HEK293T (cell line): ENCODE measurements at regions not wholly inside any gene's neighbourhood (a gene's known extent, or its start where the extent isn't known, plus 50 kb on each side); places are given as distances from the start of the nearest gene placed in this dataset.

ENCODE experiments used
- CTCF ChIA-PET: fragments of 350-600 bp; formaldehyde crosslinking; extraction: SDS; loops from one replicate; lab custom pipeline; 2021; ENCODE audit warnings: antibody characterized with exemption, inconsistent platforms; lab: Yijun Ruan, JAX
- POLR2A ChIA-PET: fragments of 350-600 bp; formaldehyde crosslinking; extraction: SDS; loops from one replicate; lab custom pipeline; 2020; ENCODE audit warnings: antibody characterized with exemption, inconsistent platforms; lab: Yijun Ruan, JAX
- DNase-seq: peaks from one replicate; pipeline ENCODE4 v3.0.0; 2012; ENCODE audit warnings: mixed read lengths; ENCODE audit errors: extremely low spot score
- ARNT ChIP-seq: fragments of 450-650 bp; IDR thresholded peaks from 2 replicates; pipeline ENCODE4 v1.6.1; 2017; ENCODE audit warnings: mild to moderate bottlenecking
- BHLHE40 ChIP-seq: fragments of 450-650 bp; IDR thresholded peaks from 2 replicates; pipeline ENCODE4 v1.6.1; 2016; ENCODE audit warnings: mild to moderate bottlenecking, moderate library complexity, borderline replicate concordance
- CTBP1 ChIP-seq: fragments of 450-650 bp; IDR thresholded peaks from 2 replicates; pipeline ENCODE4 v1.6.1; 2016; ENCODE audit warnings: borderline replicate concordance
- ELF4 ChIP-seq: fragments of 450-650 bp; IDR thresholded peaks from 2 replicates; pipeline ENCODE4 v1.6.1; 2017; ENCODE audit warnings: antibody characterized with exemption
- FOXA1 ChIP-seq: fragments of 450-650 bp; IDR thresholded peaks from 2 replicates; pipeline ENCODE4 v1.6.1; 2016; ENCODE audit warnings: mild to moderate bottlenecking
- FOXK2 ChIP-seq: fragments of 450-650 bp; IDR thresholded peaks from 2 replicates; pipeline ENCODE4 v1.6.1; 2016; ENCODE audit warnings: mild to moderate bottlenecking
- FOXM1 ChIP-seq: fragments of 450-650 bp; IDR thresholded peaks from 2 replicates; pipeline ENCODE4 v1.6.1; 2017; ENCODE audit warnings: mild to moderate bottlenecking, borderline replicate concordance
- HDGF ChIP-seq: fragments of 450-650 bp; IDR thresholded peaks from 2 replicates; pipeline ENCODE4 v1.6.1; 2017; ENCODE audit warnings: antibody characterized with exemption, borderline replicate concordance
- L3MBTL2 ChIP-seq: fragments of 450-650 bp; conservative IDR thresholded peaks from 2 replicates; pipeline ENCODE4 v1.6.1; 2016; ENCODE audit warnings: mild to moderate bottlenecking
- LEF1 ChIP-seq: fragments of 450-650 bp; IDR thresholded peaks from 2 replicates; pipeline ENCODE4 v1.6.1; 2017; ENCODE audit warnings: mild to moderate bottlenecking, borderline replicate concordance
- NFRKB ChIP-seq: fragments of 450-650 bp; IDR thresholded peaks from 2 replicates; pipeline ENCODE4 v1.6.1; 2016; ENCODE audit warnings: mild to moderate bottlenecking, moderate library complexity
- PKNOX1 ChIP-seq: fragments of 450-650 bp; IDR thresholded peaks from 2 replicates; pipeline ENCODE4 v1.6.1; 2016
- SP1 ChIP-seq: fragments of 450-650 bp; IDR thresholded peaks from 2 replicates; pipeline ENCODE4 v1.6.1; 2017
- SUZ12 ChIP-seq: fragments of 450-650 bp; IDR thresholded peaks from 2 replicates; pipeline ENCODE4 v1.6.1; 2016; ENCODE audit warnings: mild to moderate bottlenecking
- TARDBP ChIP-seq: fragments of 450-650 bp; IDR thresholded peaks from 2 replicates; pipeline ENCODE4 v1.6.1; 2016
- ZNF384 ChIP-seq: fragments of 450-650 bp; IDR thresholded peaks from 2 replicates; pipeline ENCODE4 v1.6.1; 2016

DNA sequence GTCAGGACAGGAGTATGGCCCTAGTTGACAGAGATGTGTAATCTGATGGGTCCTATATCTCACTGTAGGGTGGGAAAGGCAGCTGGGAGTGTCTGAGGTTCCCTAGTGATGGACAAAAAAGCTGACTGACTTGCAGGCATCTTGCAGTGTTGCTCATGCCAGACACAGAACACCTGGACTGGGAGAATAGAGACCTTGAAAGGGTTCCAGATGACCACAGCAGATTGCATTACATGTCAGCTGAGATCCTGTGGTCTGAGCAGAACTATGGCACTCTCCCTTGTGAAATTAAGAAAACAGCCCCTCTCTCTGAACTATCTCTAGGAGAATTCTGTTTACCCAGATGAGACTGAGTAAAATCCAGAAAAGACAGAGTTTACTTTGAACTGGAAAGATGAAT, 212.6 kb upstream of the MAN1A1 start:
- ChIA-PET POLR2A (no interaction called here), CTCF (no interaction called here)
- no peak for DNase-seq
- TF ChIP-seq ELF4, result no peak
- TF ChIP-seq ZNF384, result no peak
- TF ChIP-seq L3MBTL2, result no peak
- no peak for TF ChIP-seq PKNOX1
- TF ChIP-seq TARDBP, result no peak
- no peak for TF ChIP-seq SUZ12
- no peak for TF ChIP-seq BHLHE40
- TF ChIP-seq FOXK2, result no peak
- no peak for TF ChIP-seq LEF1

- DNase-seq, result no peak
- ChIA-PET CTCF (interaction anchor here (0.5 kb wide), 1 partner anchor 15 kb away, joined by 3 read pairs; no protein-coding TSS in a partner anchor), POLR2A (no interaction called here)
- TF ChIP-seq FOXK2 (no peak), HDGF (no peak), ARNT (no peak), NFRKB (no peak), LEF1 (no peak), PKNOX1 (no peak), SP1 (no peak), TARDBP (no peak), SUZ12 (no peak), FOXM1 (no peak), L3MBTL2 (no peak), ELF4 (no peak), BHLHE40 (no peak)
Measured at GRCh38 chr6:119559586-119559985, 210.0 kb upstream of the MAN1A1 start.

- ChIA-PET CTCF (no interaction called here), POLR2A (no interaction called here)
- no peak for DNase-seq
- TF ChIP-seq ARNT, result no peak
- no peak for TF ChIP-seq SP1
- no peak for TF ChIP-seq FOXM1
- no peak for TF ChIP-seq HDGF
- no peak for TF ChIP-seq CTBP1
- no peak for TF ChIP-seq NFRKB
- no peak for TF ChIP-seq PKNOX1
- no peak for TF ChIP-seq ELF4
- no peak for TF ChIP-seq FOXA1
- TF ChIP-seq BHLHE40, result no peak
- no peak for TF ChIP-seq TARDBP
- TF ChIP-seq ZNF384, result no peak
- TF ChIP-seq L3MBTL2, result no peak
- no peak for TF ChIP-seq LEF1
- no peak for TF ChIP-seq FOXK2
- TF ChIP-seq SUZ12, result no peak
Measured at GRCh38 chr6:119557239-119557638, 207.7 kb upstream of the MAN1A1 start.

DNA sequence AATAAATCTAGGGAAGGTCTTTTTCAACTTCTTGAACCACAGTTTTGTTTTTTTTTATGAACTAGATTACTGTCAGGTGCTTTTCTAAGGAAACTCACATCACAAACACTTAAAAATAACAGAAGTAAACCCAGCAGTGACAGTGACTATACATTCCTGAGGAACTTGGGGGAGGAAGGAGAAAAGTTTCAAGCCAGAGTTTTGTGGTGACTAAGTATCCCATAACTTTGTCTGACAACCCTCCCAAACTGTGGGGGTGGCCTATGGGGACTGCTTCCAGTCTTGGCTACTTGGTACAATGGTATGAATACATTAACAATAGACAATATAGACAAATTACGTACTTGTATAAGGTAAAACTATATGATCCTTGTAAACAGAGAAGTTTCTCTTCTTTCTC, 202.5 kb upstream of the MAN1A1 start:
- POLR2A ChIA-PET, result no interaction called here
- DNase-seq, result no peak
- CTCF ChIA-PET, result no interaction called here

GRCh38 chr6:119547024-119547423, 197.5 kb upstream of the MAN1A1 start:
- ChIA-PET POLR2A (no interaction called here), CTCF (interaction anchor here (1.0 kb wide), 1 partner anchor 15 kb away, joined by 3 read pairs; no protein-coding TSS in a partner anchor)
- no peak for DNase-seq
- TF ChIP-seq FOXM1 (no peak), ZNF384 (no peak), BHLHE40 (no peak), L3MBTL2 (no peak), ARNT (no peak), SUZ12 (no peak), LEF1 (no peak), ELF4 (no peak), NFRKB (no peak), CTBP1 (no peak), PKNOX1 (no peak)

More for the DNA sequence above, 202.5 kb upstream of the MAN1A1 start:
- TF ChIP-seq NFRKB, result no peak
- no peak for TF ChIP-seq CTBP1
- no peak for TF ChIP-seq PKNOX1
- TF ChIP-seq FOXK2, result no peak
- TF ChIP-seq BHLHE40, result no peak
- TF ChIP-seq ELF4, result no peak
- TF ChIP-seq FOXM1, result no peak
- TF ChIP-seq L3MBTL2, result no peak

DNA sequence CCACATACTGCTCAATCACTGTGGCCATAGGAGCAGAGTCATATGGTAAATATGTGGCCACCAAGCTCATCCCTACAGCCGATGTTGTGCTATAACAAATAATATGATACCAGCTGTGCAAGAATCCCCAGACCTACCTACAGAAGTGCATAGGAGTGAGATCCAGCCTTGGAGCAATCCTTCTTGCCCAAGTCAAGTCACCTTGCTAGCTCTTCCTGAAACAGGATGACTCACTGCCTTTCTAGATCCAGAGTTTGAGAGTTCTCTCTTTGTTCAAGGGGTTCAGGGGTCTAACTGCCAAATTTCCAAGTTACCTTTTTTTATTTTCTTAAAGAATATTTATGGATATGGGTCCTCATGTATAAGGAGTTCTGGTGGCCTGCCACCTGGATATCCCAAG, 195.7 kb upstream of the MAN1A1 start:
- ChIA-PET POLR2A (no interaction called here), CTCF (interaction anchor here (0.7 kb wide), 1 partner anchor 14 kb away, joined by 3 read pairs; no protein-coding TSS in a partner anchor)
- TF ChIP-seq CTBP1 (no peak), SUZ12 (no peak)
- no peak for DNase-seq
